HG03460 (cell line): ENCODE measurements at regions not wholly inside any gene's neighbourhood (a gene's known extent, or its start where the extent isn't known, plus 50 kb on each side); places are given as distances from the start of the nearest gene placed in this dataset.
"Not testable (repeated sequence)": the region's sequence is repeated elsewhere in the genome, so short reads cannot be mapped to it uniquely, and the experiment has no call there.

Experiments used
- ATAC-seq: cut with Tn5 transposase; IDR thresholded peaks from one replicate; pipeline ENCODE4 v1.9.1; 2021; ENCODE audit not compliant: unreplicated experiment

DNA sequence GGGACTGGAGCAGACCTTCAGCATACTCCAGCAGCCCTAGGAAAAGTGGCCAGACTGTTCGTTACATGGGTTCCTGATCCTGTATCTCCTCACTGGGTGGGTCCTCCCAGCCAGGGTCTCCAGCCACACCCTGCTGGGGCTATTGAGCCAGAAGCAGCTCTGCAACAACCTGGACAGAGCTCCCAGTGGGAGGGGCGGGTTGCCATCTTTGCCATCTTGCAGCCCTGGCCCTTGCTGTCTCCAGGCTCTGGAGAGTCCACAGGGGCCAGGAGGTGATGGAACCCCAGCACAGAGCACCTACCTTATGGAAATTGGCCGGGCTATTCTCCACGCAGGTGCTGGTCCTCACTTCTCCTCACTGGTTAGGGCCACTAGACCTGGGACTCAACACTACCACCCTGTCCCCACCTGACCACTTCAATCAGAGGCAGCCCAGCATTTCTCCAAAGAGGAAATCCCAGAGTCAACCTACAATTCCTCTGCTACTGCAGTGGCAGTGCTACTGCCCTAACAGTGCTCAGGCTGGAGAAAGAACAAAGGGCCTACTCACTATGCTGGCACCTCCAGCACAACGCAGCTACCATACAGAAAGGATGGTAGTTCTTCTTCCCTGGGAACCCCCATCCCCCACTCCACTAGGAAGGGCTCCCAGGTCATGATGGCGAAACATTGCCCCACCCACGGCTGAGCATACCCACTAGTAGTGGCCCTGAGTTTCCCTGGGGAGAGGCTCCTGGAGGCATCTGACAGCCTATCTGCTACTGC, 290.2 kb upstream of the NCAM1 start:
- no peak for ATAC-seq

DNA sequence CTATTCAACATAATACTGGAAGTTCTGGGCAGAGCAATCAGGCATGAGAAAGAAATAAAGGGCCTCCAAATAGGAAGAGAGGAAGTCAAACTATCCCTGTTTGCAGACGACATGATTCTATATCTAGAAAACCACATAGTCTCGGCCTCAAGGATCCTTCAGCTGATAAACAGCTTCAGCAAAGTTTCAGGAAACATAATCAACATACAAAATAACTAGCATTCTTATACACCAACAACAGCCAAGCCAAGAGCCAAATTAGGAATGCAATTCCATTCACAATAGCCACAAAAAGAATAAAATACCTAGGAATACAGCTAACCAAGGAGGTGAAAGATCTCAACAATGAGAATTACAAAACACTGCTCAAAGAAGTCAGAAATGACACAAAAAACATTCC, 287.8 kb upstream of the NCAM1 start:
- ATAC-seq, result not testable (repeated sequence)

DNA sequence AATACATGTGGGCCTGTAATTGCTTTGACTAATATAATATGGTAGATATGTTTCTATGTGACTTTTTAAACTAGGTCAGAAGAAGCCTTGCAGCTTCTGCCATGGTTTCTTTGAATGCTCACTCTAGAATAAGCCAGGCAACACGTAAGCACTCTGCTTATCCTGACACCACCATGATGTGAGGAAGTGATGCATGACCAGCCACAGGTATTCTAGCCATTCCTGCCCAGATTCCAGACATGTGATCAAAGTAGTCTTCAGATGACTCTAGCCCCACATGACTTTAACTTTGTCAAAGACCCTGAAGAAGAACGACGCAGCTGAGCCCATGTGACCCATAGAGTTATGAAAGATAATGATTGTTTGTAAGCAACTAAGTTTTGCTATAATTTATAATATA, 276.1 kb upstream of the NCAM1 start:
- no peak for ATAC-seq

DNA sequence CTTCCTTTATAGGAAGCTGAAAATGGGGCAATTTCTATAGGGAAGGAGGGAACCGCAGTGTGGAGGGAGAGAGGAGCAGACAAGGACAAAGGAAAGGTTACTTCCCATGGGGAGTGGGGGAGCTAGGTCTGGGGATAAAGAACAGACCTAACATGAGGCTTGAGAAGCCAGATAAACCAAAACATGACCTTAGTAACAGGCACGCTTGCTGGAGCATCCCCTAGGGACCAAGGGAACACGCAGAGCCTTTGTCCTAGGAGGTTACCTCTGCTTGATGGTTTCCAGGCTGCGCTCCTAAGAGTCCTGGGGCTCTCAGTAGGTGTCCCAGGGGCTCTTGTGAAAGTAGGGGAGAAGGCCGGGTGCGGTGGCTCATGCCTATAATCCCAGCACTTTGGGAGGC, 271.4 kb upstream of the NCAM1 start:
- no peak for ATAC-seq

DNA sequence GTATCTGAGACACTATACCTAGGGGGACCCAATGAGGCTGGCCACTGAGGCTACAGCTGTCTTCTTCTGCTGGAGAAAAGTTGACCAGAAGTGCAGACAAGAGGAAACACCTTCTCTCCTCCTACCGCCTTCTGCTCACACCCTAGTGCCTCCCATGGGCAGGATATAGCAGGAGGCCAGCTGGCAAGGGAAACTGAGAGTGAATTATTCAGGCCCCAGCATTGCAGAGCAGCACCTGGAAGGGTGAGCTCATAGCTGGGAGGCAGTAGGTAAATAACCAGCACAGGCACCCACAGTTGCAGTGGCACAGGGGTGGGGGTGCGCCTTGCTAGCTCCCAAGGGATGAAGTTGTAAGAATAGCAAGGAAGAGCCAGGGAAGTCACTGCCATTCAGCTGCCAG, 267.4 kb upstream of the NCAM1 start:
- no peak for ATAC-seq

DNA sequence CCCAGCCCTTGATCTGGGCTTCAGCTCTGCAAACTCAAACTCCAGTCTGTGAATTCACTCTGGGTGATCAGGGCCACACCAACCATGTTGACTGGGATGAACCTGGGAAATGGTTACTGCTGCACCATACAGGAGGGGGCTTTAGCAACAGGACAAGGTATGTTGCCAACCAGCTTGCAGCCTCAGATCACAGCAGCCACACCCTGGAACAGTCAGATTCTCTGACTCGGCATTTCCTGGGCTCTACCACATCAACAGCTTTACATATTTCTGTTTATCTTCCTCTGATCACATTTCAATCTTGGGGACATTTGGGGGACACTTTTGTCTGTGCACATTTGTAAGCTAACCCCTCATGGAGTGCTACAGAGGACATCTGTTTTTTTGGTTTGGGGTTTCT, 267.0 kb upstream of the NCAM1 start:
- ATAC-seq, result no peak

DNA sequence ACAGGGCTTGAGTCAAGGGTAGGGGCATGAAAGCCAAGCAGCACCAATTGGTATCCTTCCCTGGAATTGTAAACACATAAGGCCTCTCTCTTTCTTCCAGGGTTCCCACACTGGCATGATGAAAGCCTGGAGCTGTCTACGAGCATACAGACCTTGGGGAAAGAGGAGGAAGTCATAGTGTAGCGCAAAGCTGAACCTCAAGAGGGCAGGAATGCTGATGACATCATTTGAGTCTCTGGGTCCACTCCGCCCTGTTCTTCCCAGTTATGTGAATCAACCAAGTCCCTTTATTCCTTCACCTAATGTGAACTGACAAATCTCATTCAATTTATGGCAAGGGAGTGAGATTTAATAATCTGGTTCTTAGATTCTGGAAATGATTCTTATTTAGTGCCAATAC, 266.4 kb upstream of the NCAM1 start:
- no peak for ATAC-seq

DNA sequence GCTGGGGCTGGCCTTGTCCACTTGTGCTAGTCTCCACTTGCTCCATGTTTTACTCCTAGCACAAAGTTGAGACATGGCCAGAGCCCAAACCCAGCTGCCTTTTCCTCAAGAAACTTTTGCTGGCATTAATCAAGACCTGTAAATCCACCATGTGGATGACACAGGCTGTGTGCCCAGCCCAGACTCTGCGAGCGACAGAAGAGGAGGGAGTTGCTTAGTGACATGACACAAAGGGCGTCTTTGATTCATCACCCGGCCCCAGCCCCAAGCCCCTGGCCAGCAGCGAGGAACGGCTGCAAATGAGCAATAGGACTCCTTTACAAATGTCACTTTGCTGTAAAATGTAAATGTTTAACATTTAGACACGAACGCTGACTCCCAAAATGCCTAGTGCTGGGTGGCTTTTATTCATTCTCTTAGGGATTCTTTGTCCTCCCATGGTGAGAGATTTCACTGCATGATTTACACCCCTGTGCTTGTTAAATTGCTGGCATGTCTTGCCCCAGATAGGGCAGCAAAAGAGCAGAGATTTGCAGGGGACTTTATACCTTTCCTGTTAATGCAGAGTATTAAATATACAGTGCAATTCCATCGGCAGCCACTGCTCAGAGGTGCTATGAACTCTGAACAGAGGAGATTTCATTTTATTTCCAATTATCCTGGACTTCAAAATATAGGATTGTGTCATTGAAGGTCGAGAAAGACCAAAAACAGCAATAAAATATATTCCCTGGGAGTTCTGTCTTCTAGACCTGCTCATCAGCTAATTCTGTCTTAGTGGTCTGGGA, 263.6 kb upstream of the NCAM1 start:
- ATAC-seq, result no peak

DNA sequence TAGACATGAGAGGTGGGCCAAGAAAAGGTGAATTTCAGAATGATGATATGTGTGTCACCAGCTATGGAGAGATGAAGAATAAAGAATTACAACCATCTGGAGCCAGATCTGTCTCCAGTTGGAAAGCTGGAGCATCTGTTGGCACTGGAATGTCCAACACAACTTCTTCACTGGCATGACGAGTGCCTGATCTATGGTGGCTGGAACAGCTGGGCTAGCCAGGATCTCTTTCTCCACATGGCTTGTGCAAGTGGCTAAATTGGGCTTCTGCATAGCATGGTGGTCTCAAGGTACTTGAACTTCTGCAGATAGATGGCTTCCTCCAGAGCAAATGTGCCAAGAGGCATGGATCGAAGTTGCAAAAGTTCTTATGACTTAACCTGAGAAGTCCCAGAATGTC, 256.1 kb upstream of the NCAM1 start:
- no peak for ATAC-seq

DNA sequence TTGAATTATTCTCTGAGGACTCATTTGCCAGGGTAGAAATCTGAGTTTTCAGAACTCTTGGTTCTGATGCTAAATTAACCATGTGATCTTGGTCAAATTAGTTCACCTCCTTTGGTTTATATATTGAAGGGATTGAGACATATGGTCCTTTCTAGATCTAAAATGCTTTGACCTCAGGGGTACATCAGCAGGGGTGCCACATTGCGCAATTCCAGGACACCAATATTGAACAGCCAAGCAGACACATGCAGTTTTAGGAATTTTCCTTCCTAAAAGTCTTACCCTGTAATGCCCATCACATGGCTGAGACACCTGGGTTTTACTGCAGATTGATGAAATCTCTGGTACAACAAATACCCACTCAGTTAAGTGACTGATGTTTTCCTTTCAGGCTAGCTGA, 254.4 kb upstream of the NCAM1 start:
- ATAC-seq, result no peak

DNA sequence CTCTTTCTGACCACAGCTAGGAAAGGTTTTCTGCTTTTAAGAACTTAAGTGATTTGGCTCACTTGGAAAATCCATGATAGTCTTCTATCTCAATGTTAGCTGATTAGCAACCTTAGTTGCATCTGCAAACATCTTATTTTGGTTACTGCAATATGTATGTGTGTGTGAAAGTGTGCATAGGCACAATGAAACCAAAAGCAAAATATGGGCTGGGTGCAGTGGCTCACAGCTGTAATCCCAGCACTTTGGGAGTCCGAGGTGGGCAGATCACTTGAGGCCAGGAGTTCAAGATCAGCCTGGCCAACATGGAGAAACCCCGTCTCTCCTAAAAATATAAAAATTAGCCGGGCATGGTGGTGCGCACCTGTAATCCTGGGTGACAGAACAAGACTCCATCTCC, 246.9 kb upstream of the NCAM1 start:
- not testable (repeated sequence) for ATAC-seq

DNA sequence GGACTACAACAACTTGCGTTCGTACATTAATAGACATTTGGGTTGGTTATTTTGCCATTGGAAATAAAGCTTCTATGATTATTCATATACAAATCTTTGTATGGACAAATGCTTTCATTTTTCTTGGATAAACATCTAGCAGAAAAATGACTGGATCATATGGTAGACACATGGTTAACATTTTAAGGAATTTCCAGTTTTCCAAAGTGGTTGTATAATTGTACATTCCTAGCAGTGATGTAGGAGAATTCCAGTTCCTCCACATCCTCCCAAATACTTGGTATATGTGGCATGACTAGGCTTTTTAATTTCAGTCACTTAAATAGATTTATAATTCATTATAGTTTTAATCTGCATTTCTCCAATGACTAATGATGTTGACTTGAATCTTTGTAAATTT, 246.2 kb upstream of the NCAM1 start:
- ATAC-seq, result no peak

DNA sequence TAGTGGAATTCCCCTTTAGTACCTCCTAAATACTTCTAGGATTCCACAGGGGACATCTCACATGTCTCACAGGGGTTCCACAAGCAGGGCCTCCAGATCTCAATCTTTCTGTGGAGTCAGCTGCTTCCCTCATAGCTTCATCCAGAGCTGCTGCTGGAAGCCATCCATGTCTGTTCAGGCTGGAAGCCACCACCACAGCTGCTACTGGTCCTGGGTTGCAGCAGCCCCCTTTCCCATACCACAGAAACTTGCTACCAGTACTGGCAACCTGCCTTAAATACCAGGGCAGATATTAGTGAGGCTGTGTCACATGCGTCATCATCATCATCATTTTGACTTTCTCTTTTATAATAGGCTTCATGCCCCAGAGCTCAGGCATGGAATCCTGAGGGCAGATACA, 242.7 kb upstream of the NCAM1 start:
- no peak for ATAC-seq

DNA sequence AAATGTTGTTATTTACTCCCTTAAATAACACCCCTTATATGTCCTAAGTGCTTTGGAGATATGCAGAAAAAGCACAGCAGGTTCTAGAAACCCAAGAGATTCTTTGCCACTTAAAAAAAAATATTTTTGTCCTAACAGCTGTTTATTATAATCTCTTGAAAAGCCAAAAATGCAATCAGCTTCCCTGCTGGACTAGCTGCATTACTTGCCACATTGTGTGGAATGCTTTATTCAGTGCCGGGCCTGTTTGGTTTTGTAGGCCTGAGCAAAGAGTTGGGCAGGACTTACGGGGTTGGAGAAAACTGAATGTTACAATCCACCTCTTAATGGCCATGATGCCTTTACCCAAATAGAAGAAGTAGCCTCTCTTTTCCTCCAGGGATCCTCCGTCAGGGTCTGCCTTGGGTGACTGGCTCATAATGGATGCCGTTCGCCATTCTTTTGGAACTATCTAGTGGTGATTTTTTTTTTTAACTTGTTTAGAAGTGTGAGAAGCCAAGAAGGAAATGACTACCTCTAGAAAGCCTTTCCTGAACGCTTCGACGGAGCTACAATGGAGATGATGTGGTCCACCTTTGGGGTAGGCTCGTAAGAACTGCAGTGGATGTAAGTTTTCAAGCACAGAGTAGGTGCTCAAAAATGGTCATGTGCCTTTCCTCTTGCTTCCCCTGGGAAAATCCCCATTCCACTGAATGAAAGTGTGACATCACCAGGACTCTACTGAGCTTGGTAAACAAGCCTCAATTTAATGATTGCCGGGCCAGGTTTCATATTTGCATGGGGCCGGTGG, 241.3 kb upstream of the NCAM1 start:
- no peak for ATAC-seq

DNA sequence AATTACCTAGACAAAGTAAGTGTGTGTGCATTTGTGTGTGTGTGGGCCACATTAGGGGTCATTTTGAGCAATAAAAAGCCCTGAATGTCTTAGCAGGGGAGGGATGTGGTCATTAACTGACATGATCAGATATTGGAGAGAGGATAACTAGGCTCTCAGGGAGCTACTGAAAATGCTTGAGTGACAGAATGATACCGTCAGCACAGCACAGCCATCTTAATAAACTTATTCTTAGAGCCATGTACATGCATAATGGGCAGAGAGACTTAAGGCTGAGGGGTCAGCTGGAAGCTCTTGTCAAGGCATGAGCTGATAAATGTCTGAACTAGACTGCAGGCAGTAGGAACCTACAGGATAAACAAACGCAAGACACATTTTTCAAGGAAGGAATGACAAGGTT, 239.1 kb upstream of the NCAM1 start:
- no peak for ATAC-seq

DNA sequence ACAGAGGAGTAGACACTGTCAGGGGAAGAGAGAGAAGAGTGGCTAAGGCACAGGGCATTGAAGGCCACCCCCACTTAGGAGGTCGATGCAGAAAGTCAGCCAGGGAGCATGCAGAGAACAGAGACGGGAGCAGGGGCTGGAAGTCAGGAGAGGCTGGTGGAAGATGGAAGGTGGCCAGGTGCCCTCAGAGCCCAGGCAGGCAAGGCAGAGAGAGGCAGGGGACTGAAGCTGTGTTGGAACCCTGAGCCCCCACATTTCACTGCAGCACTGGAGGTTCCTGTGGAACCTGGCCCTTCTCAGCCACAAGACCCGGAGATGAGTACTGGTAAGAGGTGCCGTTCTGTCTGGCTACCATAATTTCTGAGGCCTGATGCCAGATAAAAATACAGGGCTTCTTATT, 238.3 kb upstream of the NCAM1 start:
- ATAC-seq, result no peak

DNA sequence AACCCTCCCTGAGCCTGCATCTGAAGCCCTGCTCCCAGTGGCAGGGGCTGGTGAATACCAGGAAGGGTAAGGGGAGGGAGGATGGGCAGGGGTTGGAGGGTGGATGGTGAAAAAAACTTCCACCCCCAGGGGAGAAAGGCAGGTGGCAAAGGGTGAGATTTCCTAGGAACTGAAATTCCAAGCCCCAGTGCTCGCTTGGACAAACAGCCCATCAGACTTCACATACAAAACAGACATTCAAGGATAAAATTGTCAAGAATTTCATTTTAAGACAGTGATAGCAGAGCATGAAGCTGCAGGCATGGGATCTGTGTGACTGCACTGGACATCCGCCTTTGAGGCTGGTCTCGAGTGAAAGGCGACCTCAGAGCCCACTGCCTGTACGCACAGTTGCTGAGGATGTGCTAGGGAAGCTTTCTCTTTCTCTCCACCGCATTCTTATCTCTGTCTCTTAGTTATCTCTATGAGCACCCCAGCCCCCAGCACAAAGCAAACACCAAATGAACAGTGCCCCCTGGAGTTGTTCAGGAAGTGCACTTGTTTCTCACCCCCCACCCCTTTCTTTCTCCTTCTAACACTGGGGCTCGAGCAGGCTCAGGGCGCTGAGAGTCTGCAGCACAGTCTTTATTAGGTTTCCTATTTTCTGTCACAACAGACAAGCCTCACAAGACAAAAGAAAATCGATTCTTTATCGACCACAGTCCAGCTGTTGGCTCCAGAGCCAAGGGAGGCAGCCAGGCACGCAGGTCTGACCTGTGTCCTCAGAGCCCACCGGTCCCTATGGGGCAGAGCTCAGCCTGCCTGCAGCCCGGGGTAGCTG, 237.3 kb upstream of the NCAM1 start:
- ATAC-seq, result no peak

DNA sequence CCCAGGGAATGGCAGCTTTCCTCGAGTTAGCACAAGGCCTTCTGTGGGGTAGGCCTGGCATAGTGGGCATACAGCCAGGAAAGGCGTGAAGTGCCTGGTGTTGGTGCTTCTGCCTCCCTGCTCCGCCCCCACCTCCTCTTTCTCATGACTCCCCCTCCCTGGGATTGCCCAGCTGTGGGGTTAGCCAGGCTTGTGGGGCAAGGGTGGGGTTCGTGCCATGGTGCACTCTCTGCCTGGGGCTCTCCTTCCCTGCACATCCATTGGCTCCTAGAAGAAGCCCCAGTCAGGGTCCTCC, 236.8 kb upstream of the NCAM1 start:
- ATAC-seq, result no peak

DNA sequence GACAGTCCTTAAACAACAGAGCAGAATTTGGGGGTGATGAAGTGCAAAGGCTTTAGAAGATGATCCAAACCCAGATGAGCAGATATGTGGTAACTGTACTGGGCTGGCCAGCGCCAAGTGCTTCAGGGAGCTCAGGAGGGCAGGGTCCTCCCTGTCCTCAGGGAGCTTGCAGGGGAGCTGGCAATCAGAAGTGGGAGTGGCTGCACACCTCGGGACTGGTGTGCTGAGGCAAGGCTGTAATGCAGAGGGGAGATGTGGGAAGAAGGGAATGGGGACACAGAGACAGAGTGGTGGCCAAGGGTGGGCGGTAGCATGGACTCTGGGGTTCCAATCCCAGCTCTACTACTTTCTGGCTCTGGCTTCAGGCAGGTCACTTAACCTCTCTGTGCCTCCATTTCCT, 235.6 kb upstream of the NCAM1 start:
- ATAC-seq, result no peak

DNA sequence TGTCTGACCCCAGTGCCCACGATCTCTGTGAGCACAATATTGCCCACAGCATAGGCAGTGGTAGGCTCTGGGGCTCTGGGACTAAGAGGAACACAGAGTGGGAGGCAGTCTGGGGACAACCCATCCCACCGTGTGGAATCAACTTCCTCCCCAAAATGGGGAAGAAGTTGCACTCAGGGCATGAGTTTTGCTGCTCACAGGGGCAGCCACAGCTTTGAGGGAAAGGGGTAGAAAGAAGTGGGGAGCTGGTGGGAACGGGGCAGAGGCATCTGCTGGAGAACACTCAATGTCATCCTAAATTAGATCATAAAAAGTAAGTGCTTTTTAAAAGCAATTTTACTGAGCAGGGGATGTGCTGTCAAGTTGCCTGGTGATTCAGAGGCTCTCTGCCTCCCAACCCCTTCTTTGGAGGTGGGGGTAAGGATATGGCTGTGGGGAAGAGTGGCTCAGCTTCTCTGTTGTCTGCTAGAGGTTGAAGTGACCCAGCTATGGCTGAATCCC, 233.8 kb upstream of the NCAM1 start:
- ATAC-seq, result no peak

DNA sequence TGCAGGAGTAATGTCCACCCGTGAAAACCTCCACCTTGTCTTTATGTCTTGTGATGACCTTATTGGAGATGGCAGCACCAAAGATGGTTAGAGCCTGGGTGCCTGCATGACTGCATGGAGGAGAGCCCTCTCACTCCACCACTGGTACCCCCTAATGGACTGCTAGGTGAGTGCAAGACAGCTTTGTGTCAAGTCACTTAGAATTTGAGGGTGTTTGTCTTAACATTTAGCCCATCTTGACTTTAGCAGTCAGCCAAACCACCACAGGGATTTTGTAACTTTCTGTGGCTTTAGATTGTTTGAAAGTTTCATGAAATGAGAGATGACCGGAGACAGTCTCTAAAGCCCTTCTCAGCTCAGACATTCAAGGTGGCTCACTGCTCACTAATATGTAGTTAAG, 232.9 kb upstream of the NCAM1 start:
- ATAC-seq, result no peak
